WI38 (cell line): ENCODE measurements at regions not wholly inside any gene's neighbourhood (a gene's known extent, or its start where the extent isn't known, plus 50 kb on each side); places are given as distances from the start of the nearest gene placed in this dataset.

Experiments
- H3K4me3 ChIP-seq: 2 replicates; pipeline ENCODE4 v1.5.1; 2011; ENCODE audit warnings: low read depth, mild to moderate bottlenecking, control low read depth, low read length
- CTCF ChIP-seq: IDR thresholded peaks from 2 replicates; pipeline ENCODE4 v1.5.1; 2012; ENCODE audit warnings: low read depth, mild to moderate bottlenecking, control low read depth, low read length

GRCh38 chr6:48619771-48620170, 508.8 kb upstream of the PTCHD4 start:
- no peak for TF ChIP-seq CTCF

GRCh38 chr6:48615041-48615440, 504.0 kb upstream of the PTCHD4 start:
- H3K4me3 ChIP-seq: no peak overlapping the region
- no peak for TF ChIP-seq CTCF

More at GRCh38 chr6:48619771-48620170, 508.8 kb upstream of the PTCHD4 start:
- no peak overlapping the region for H3K4me3 ChIP-seq

GRCh38 chr6:48614326-48614725, 503.3 kb upstream of the PTCHD4 start:
- TF ChIP-seq CTCF: no peak
- no peak overlapping the region for H3K4me3 ChIP-seq

- TF ChIP-seq CTCF: no peak
- H3K4me3 ChIP-seq: no peak overlapping the region
Measured at GRCh38 chr6:48613231-48613949, 502.4 kb upstream of the PTCHD4 start.

GRCh38 chr6:48611332-48611731, 500.3 kb upstream of the PTCHD4 start:
- no peak for TF ChIP-seq CTCF
- H3K4me3 ChIP-seq: no peak overlapping the region

- TF ChIP-seq CTCF: no peak
- no peak overlapping the region for H3K4me3 ChIP-seq
Measured at GRCh38 chr6:48610846-48611245, 499.8 kb upstream of the PTCHD4 start.

GRCh38 chr6:48606618-48607017, 495.6 kb upstream of the PTCHD4 start:
- no peak overlapping the region for H3K4me3 ChIP-seq
- TF ChIP-seq CTCF: no peak
